SIG-M5 treated with dmso at 0.1 percent for 504 hours (cell line): ENCODE measurements at regions not wholly inside any gene's neighbourhood (a gene's known extent, or its start where the extent isn't known, plus 50 kb on each side); places are given as distances from the start of the nearest gene placed in this dataset.

Source experiments
- DNase-seq: peaks from one replicate; lab custom pipeline; 2025; ENCODE audit not compliant: unreplicated experiment; lab: John Stamatoyannopoulos, UW

- DNase-seq, result no peak
Observed at GRCh38 chr2:196314157-196314556, 142.8 kb upstream of the STK17B start.

GRCh38 chr2:196314780-196315179 lies 143.4 kb upstream of the STK17B start:
- DNase-seq, result no peak

GRCh38 chr2:196315388-196316049 lies 144.1 kb upstream of the STK17B start:
- no peak for DNase-seq

GRCh38 chr2:196316050-196316430 lies 144.7 kb upstream of the STK17B start:
- DNase-seq, result no peak

- DNase-seq, result no peak
Observed at GRCh38 chr2:196318517-196319377, 147.4 kb upstream of the STK17B start.

- no peak for DNase-seq
Observed at GRCh38 chr2:196322973-196323810, 151.8 kb upstream of the STK17B start.

- no peak for DNase-seq
Observed at GRCh38 chr2:196324211-196324610, 152.8 kb upstream of the STK17B start.

- DNase-seq, result no peak
Observed at GRCh38 chr2:196328088-196328680, 156.8 kb upstream of the STK17B start.

- DNase-seq, result no peak
Observed at GRCh38 chr2:196329959-196330358, 158.6 kb upstream of the STK17B start.

- no peak for DNase-seq
Observed at GRCh38 chr2:196330645-196331044, 159.3 kb upstream of the STK17B start.

- no peak for DNase-seq
Observed at GRCh38 chr2:196331143-196331542, 159.8 kb upstream of the STK17B start.

GRCh38 chr2:196331851-196332250 lies 160.5 kb upstream of the STK17B start:
- DNase-seq, result no peak

GRCh38 chr2:196333397-196333796 lies 162.0 kb upstream of the STK17B start:
- no peak for DNase-seq

GRCh38 chr2:196334710-196335109 lies 163.3 kb upstream of the STK17B start:
- DNase-seq, result no peak

- DNase-seq, result no peak
Observed at GRCh38 chr2:196335221-196335634, 163.8 kb upstream of the STK17B start.

- no peak for DNase-seq
Observed at GRCh38 chr2:196336207-196336606, 164.8 kb upstream of the STK17B start.

- no peak for DNase-seq
Observed at GRCh38 chr2:196336715-196337114, 165.3 kb upstream of the STK17B start.

GRCh38 chr2:196337208-196337953 lies 166.0 kb upstream of the STK17B start:
- peak; percentile 47 for DNase-seq

GRCh38 chr2:196338440-196338839 lies 167.1 kb upstream of the STK17B start:
- DNase-seq, result no peak

- DNase-seq, result peak; percentile 25
Observed at GRCh38 chr2:196341277-196341841, 170.0 kb upstream of the STK17B start.
